NCI-H2227 (cell line): ENCODE measurements at regions not wholly inside any gene's neighbourhood (a gene's known extent, or its start where the extent isn't known, plus 50 kb on each side); places are given as distances from the start of the nearest gene placed in this dataset.
"Not testable (repeated sequence)": the region's sequence is repeated elsewhere in the genome, so short reads cannot be mapped to it uniquely, and the experiment has no call there.

ENCODE experiments used
- DNase-seq: peaks from one replicate; lab custom pipeline; 2025; ENCODE audit not compliant: unreplicated experiment; lab: John Stamatoyannopoulos, UW

DNA sequence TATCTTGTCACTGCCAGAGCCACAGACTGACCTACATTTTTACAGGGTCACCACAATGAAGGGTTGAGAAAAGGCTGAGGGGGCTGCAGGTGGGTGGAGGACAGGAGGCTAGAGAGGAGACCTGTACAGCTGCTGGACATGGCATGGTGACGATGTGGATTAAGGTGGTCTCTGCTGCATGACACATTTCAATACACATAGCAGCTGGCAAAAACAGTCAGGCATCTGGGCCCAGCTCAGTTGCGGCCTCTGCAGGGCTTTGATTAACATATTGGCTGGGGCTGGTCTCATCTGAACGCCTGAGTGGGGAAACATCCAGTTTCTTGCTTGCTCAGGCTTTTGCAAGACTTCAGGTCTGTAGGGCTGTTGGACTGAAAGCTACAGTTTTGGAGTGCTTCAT is 265.4 kb upstream of the FOXF1 start:
- no peak for DNase-seq

DNA sequence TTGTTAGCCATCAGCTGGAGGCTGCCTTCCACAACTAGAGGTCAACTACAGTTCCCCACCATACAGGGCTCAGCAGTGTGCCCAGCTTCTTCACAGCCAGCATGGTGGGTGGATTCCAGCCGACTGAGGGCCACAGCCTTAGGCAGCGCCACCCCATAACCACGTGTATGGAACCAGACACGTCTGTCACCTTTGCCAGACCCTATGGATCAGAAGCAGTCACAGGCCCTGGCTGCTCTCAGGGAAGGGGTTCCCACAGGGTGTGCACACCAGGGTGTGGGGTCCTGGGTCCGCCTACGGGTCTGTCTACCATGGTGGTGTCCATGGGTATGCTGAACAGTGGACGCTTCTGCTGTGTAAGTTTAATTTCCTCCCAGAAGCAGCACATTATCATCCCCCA is 265.0 kb upstream of the FOXF1 start:
- DNase-seq, result no peak

DNA sequence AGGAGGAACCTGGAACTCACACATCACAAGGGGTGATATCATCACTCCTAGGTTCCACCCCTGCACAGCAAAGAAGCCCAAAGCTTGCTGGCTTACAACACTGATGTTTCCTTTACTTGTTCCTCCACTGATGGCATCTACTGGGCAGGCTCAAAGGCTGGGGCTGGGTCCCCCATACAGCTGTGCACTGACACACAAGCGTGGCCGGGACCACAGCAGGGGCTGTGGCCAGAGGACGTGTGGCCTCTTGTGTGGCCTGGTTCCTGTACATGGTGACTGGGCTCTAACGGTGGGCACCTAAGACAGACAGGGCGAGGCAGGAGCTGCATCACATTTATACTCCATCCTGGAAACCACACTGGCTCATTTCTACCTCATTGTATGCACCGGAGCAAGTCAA is 264.4 kb upstream of the FOXF1 start:
- DNase-seq, result no peak

DNA sequence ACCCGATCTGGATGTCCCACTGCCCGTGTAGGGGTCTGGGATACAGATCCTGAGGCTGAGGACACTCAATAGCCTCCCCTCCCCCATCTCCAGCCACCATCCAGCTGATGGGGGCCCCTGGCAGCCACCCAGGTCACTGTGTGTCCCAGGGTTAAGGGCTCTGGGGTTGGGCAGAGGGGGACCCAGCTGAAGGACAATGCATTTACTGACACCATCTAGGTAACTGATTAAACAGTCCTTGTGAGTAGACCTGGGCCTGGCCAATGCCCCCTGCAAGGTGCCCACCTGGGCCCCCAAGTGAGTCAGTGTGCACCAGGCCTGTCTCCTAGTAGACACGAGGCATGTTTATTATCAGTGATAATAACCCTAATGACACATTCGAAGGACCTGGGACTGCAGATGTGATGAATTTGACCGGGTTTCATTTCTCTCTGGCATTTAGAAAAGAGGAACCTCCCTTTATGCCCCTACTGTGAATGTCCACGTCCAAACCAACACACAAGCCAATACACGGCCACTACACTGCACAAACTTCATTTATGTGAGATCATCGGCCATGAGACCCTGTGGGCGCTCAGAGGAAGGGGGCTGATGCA is 261.9 kb upstream of the FOXF1 start:
- DNase-seq, result no peak

DNA sequence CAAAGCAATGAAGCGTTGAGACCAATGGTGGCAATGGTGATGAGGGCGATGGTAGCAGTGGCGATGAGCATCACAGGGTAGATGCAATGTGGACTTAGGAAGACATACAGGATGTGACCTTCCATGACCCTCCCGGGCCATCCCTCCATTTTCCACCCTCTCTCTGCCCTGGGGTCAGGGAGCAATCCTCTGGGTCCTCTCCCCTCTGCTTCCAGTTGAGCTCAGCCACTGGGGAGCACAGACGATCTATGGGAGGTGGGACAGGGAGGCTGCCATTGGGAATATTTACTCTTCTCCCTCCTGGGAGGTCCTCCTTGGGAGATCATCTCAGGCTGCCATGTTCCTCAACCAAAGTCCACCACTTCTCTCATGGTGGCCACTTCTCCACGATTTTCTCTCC is 260.7 kb upstream of the FOXF1 start:
- DNase-seq, result no peak

DNA sequence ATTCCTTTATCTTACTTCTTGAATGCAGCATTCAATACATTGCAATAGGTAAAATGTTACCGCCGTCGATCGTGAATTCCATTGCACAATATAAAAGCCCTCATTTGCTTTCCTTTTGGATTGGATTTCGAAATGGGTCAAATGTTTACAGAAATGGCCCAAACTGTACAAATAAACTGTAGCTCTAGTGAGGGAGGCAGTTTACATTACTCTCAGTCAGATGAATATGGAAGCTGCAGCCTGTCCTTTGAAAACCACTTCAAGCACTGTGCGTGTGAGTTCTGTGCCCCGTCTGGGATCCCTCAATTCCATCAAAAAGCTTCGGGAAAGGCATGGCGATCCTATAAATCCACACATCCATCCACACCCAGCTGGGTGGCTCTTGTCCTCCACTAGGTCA is 258.6 kb upstream of the FOXF1 start:
- no peak for DNase-seq

DNA sequence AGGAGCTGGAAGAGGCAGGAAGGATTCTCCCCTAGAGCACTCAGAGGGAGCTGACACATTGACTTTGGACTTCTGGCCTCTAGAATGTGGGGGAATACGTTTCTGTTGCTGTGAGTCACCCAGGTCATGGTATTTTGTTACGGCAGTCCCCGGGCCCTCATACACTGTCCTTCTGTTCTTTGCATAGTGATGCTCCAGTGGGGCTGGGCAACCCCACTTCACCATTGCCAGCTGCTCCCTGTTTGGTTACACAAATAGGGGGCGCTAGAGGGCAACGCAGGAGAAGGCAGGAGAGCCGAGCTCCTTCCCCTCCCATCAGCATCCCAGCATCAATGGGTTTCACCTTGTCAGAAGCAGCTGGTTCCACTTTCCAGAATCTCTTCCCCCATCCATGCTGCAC is 257.7 kb upstream of the FOXF1 start:
- DNase-seq, result no peak

DNA sequence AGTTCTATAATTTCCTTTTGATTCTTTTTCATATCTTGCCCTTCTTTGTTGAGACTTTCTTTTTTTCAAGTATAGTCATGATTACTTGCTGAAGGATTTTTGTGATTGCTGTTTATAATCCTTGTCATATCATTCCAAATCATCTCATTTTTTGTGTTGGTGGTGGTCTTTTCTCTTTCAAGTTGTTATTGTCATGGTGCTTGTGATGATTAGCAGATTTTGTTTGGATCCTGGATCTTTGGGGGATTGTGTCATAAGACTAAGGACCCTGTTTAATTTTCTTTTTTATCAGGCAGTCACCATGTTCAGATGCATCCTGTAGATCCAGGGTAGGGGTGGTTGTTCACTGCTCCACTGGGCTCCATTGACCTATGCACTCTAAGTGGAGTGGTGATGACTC is 254.4 kb upstream of the FOXF1 start:
- DNase-seq, result no peak

DNA sequence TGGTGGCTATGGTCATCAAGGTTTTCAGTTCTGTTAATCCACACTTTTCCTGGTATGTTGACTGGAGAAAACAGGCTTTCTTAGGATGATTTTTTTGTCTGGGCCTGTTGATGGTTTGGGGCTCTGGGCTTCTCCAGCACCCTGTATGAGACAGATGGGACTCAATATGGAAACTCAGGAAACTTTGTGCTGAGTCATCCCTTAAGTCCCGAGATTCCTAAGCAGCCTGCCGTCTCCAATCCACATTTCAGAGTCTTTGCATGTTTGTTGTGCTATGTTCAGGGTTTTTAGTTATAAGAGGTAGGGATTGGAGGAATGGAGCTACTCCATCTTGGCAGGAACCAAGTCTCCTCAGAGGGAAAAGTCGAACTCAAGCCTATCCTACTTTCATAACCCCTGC is 253.3 kb upstream of the FOXF1 start:
- DNase-seq, result no peak

DNA sequence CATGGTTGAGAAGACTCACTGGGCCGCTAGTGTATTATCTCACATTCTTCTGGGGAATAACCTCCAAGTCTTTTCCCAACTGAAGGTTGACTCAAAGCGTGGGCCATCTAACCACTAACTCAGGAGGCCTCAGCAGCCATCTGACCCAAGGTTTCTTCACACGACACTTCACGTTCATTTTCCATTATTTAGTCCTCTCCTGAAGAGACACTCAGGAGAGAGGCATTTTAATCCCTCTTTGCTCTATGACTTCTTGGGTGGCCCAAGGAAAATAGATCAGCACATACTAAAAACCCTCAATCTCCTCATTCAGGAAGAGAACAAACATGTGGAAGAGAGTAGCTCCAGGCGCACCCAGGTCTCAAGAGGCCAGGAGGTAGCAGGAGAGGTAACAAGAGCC is 252.8 kb upstream of the FOXF1 start:
- no peak for DNase-seq

DNA sequence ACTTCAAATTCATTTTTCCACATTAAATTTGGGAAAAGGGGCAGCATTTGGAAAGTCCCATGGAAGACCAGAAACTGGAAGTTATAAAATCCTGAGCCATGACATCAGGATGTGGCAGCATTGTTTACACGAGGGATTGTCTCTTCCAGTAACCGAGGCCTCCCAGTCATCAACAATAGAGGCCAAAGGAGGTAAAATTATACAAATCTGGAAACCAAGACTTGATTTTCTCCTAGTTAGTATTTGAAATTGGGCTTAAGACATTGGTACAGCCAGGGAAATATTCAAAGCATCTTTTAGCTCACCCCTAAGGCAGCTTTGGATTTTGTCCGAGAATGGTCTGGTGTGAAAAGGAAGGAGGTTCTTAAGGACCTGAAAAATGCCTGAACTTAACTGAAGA is 251.6 kb upstream of the FOXF1 start:
- no peak for DNase-seq

DNA sequence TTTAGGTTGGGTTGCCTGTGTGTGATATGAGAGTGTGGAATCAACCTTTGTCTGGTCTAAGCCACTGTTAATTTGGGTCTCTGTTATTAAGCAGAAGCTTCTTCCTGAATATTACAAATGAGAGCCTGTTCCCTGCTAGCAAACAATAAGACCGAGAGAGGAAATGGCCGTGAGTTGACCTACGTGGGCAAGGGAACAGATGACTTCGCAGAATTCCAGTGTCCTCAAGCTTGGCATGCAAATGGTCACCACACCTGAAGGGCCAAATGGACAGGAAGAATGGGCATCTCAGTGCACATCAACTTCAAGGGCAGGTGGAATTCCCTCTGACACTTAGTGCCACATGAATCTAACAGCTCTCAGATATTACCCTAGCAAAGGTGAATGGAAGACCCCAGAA is 250.8 kb upstream of the FOXF1 start:
- DNase-seq, result no peak

DNA sequence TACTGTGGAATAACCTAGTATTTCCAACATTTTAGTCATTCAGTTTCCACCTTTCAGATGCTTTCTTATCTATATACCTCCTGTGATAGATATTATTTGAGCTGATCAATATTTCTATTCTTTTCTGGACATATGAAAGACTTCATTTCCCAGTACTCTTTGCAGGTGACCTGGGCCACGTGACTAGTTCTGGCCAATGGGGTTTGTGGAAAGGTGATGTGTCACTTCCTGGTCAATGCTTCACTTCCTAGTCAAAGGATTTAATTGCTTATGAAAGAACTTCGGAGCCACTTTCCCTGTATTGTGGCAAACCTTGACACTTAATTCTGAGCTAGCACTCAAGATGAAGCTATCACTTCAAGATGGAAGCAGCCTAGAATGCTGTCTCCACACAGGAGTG is 248.9 kb upstream of the FOXF1 start:
- DNase-seq, result no peak

DNA sequence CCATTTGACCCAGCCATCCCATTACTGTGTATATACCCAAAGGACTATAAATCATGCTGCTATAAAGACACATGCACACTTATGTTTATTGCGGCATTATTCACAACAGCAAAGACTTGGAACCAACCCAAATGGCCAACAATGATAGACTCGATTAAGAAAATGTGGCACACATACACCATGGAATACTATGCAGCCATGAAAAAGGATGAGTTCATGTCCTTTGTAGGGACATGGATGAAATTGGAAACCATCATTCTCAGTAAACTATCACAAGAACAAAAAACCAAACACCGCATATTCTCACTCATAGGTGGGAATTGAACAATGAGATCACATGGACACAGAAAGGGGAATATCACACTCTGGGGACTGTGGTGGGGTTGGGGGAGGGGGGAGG is 242.7 kb upstream of the FOXF1 start:
- not testable (repeated sequence) for DNase-seq

DNA sequence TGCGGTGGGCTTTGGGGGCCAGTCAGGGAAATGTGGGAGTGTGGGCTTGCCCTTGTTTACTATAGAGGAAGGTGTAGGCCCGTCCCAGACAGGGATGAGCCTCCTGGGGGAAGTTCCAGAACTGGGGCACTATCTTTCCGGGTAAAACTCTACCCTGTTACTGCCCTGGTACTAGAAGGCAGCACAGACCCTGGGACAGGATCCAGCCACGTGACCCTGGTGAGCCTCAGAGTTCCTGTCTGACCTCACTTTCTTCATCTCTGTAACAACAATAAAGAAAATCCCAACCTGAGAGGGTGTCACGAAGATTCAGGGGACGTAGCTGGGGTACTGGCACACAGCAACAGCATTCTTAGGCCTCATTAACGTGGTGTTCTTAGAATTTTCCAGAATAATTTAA is 239.6 kb upstream of the FOXF1 start:
- DNase-seq, result no peak

DNA sequence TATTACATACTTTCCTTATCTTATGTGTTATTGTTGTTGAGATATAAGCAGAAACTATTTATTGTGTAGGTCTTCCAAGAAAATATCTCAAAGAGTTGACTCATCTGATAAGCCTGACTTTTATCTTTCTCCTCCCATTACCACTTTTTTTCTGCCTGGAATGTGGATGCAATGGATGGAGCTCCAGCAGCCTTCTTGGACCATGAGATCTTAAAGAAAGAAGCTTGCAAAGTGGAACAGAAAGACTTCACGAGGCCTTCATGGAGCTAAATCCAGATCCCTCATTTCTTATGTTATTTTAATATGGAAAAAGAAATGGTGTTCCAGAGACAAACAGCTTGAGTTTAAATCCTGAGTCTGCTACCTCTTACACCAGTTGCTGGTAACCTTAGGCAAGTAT is 237.6 kb upstream of the FOXF1 start:
- no peak for DNase-seq

DNA sequence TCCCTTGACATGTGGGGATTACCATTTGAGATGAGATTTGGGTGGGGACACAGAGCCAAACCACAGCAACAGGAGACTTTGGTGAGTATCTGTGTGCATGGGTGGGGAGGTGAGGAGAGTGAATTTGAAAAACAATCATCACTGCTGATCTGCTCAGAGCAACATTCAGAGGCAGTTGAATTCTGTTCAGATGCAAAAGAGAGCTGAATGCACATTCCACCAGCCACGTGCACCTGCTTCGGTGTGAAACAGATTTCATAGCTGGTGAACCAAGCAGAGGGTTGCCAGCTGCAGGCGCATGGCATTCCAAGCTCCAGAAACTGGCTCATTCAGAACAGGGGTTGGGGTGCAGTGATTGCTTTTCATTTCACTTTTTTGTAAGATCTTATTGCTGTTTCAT is 233.1 kb upstream of the FOXF1 start:
- DNase-seq, result no peak

DNA sequence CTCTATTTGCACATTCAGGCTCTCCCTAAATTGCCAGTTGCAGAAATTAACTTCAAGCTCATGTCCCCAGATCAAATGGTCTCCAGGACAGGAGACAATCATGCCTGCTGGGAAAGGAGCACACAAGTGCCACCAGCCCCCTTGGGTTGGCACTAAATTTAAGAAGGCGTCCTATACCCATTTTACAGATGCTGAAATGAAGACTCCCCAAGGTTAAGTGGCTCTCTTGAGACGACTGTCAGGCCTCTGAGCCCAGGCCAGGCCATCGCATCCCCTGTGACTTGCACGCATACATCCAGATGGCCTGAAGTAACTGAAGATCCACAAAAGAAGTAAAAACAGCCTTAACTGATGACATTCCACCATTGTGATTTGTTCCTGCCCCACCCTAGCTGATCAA is 232.5 kb upstream of the FOXF1 start:
- DNase-seq, result not testable (repeated sequence)

DNA sequence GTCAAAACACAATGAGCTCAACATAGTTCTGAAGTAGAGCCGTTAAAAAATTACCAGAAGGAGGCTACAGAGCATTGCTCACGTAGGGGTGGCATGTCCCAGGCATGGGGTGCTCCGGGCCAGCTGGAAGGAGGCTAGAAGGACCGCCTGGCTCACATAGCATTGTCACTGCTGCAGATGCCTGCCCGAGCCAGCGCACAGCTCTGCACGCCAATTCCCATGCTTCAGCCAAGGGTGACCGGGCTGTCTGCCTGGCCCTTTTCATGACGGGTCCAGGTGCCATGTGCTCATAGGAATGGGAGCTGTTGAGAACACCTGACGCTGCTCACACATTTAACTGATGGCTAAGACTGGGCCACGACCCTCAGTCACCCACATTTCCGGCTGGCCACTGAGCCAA is 228.9 kb upstream of the FOXF1 start:
- DNase-seq, result no peak

DNA sequence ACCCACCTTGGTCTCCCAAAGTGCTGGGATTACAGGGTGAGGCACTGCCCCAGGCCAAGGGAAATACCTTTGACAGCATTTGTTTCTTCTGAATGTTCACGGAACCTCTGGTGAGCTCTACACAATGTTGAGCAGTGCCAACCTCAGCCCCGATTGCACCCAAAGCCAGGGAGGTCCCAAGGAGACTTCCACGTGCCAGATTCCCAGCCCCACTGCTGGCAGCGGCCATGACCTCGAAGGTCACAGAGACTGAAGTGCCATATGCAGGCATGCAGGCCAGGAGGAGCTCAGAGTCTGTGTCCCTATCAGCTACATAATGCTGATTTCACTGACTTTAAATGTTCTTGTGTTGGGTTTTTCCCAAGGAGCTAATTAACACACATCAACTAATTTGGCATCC is 226.4 kb upstream of the FOXF1 start:
- DNase-seq, result no peak

DNA sequence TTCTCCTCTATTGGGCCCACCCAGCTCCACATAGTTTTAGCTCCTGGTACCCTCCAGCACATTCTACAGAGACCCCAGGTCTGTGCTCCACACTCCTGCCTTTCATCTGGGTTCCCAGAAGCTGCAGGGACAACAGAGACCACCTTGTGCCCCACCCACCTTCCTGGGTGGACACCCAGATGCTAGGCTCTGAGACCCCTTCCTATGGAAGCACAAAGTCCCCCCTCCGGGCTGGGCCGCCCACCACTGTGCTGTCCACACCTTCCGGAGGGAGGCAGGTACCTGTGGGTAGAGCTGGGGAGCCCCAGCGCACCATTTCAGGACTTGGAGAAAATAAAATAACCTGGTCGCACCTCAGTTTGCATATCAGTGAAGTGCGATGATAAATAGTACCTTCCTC is 224.9 kb upstream of the FOXF1 start:
- no peak for DNase-seq

DNA sequence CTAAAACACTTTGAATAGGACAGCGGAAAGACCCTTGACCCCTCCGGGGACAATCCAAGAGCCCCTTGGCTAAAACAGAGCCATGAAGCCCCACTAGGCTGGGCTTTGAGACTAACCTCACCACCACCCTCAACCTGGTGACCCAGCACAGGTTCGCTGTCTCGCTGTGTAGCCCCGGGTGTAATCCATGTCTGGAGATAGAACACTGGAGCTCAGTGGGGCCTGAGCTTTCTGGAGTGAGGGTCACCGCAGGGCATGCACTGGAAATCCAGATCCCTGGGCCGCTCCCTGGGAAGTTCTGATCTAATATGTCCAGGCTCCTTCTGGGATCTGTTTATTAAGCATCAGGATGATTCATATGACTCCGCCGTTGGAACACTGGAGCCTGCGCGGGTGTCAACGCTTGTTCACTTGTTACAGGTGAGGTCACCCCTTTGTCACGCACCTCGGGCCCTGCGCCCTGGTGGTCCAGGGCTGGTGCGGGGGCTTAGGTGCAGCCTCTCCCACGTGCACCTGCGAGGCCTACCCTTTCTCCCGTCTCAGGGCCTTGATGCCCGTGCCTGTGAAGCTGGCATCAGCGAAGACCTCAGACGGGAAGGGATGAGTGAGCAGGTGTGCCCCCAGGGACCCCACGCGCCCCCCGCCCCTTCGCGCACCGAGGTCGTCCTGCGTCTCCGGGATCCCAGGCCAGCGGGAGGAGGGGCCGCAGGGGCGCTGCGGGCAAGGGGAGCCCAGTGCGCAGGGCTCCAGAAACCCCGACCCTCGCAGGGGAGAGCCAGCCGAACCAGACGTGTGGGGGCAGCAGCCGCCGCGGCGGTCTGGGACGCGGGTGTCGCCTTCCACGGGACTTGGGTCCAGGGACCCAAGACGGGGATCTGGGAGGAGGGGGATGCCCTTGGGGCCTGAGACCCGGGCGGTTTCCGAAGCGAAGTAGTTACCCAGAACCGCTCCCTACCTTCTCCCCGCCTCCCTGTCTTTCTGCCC is 224.1 kb upstream of the FOXF1 start:
- DNase-seq, result no peak
